GM10248 (cell line): ENCODE measurements at regions not wholly inside any gene's neighbourhood (a gene's known extent, or its start where the extent isn't known, plus 50 kb on each side); places are given as distances from the start of the nearest gene placed in this dataset.
"Not testable (repeated sequence)": the region's sequence is repeated elsewhere in the genome, so short reads cannot be mapped to it uniquely, and the experiment has no call there.

Experiments used
- CTCF ChIA-PET: fragments of 300-600 bp; sonication (Branson Sonifier 250); formaldehyde crosslinking; extraction: SDS; loops from one replicate; lab custom pipeline; 2021; ENCODE audit warnings: antibody characterized with exemption; lab: Yijun Ruan, JAX
- POLR2A ChIA-PET: fragments of 350-650 bp; sonication (Branson Sonifier 250); formaldehyde crosslinking; extraction: SDS; loops from one replicate; lab custom pipeline; 2020; ENCODE audit warnings: antibody characterized with exemption; lab: Yijun Ruan, JAX
- DNase-seq: peaks from one replicate; pipeline ENCODE4 v3.0.0; 2012; ENCODE audit errors: extremely low spot score
- CTCF ChIP-seq: IDR thresholded peaks from 2 replicates; pipeline ENCODE4 v1.5.1; 2012; ENCODE audit warnings: mild to moderate bottlenecking, low read depth; ENCODE audit errors: extremely low read depth, missing control alignments, control extremely low read depth

GRCh38 chr11:41534391-41534790 is 74.9 kb upstream of the LRRC4C start:
- no peak for TF ChIP-seq CTCF
- ChIA-PET CTCF (no interaction called here), POLR2A (no interaction called here)
- DNase-seq, result no peak

GRCh38 chr11:41534861-41535260 is 75.4 kb upstream of the LRRC4C start:
- no peak for DNase-seq
- TF ChIP-seq CTCF, result no peak
- ChIA-PET CTCF (no interaction called here), POLR2A (no interaction called here)

GRCh38 chr11:41536021-41536568 is 76.6 kb upstream of the LRRC4C start:
- CTCF ChIA-PET, result no interaction called here
- no peak for DNase-seq

GRCh38 chr11:41544902-41545301 is 85.5 kb upstream of the LRRC4C start:
- DNase-seq, CTCF ChIA-PET, POLR2A ChIA-PET: not testable (repeated sequence)

More at GRCh38 chr11:41536021-41536568, 76.6 kb upstream of the LRRC4C start:
- TF ChIP-seq CTCF, result no peak
- POLR2A ChIA-PET, result no interaction called here

- no peak for TF ChIP-seq CTCF
- ChIA-PET CTCF (interaction anchor here (1.0 kb wide), 1 partner anchor 14 kb away, joined by 3 read pairs; no protein-coding TSS in a partner anchor), POLR2A (no interaction called here)
- no peak for DNase-seq
Observed at GRCh38 chr11:41578421-41579051, 119.1 kb upstream of the LRRC4C start.

GRCh38 chr11:41579546-41579945 is 120.1 kb upstream of the LRRC4C start:
- CTCF ChIA-PET, result interaction anchor here (0.6 to 1.1 kb wide), 2 partner anchors 26 to 75 kb away, joined by 3 read pairs; no protein-coding TSS in a partner anchor
- no peak for TF ChIP-seq CTCF
- DNase-seq, result no peak
- POLR2A ChIA-PET, result no interaction called here

- no peak for DNase-seq
- TF ChIP-seq CTCF, result no peak
- CTCF ChIA-PET, result no interaction called here
- POLR2A ChIA-PET, result no interaction called here
Observed at GRCh38 chr11:41609511-41609910, 150.1 kb upstream of the LRRC4C start.
